HEK293T (cell line): ENCODE measurements at regions not wholly inside any gene's neighbourhood (a gene's known extent, or its start where the extent isn't known, plus 50 kb on each side); places are given as distances from the start of the nearest gene placed in this dataset.
"Not testable (repeated sequence)": the region's sequence is repeated elsewhere in the genome, so short reads cannot be mapped to it uniquely, and the experiment has no call there.

ENCODE experiments used
- CTCF ChIA-PET: fragments of 350-600 bp; formaldehyde crosslinking; extraction: SDS; loops from one replicate; lab custom pipeline; 2021; ENCODE audit warnings: antibody characterized with exemption, inconsistent platforms; lab: Yijun Ruan, JAX
- POLR2A ChIA-PET: fragments of 350-600 bp; formaldehyde crosslinking; extraction: SDS; loops from one replicate; lab custom pipeline; 2020; ENCODE audit warnings: antibody characterized with exemption, inconsistent platforms; lab: Yijun Ruan, JAX
- DNase-seq: peaks from one replicate; pipeline ENCODE4 v3.0.0; 2012; ENCODE audit warnings: mixed read lengths; ENCODE audit errors: extremely low spot score
- ARNT ChIP-seq: fragments of 450-650 bp; IDR thresholded peaks from 2 replicates; pipeline ENCODE4 v1.6.1; 2017; ENCODE audit warnings: mild to moderate bottlenecking
- BHLHE40 ChIP-seq: fragments of 450-650 bp; IDR thresholded peaks from 2 replicates; pipeline ENCODE4 v1.6.1; 2016; ENCODE audit warnings: mild to moderate bottlenecking, moderate library complexity, borderline replicate concordance
- CTBP1 ChIP-seq: fragments of 450-650 bp; IDR thresholded peaks from 2 replicates; pipeline ENCODE4 v1.6.1; 2016; ENCODE audit warnings: borderline replicate concordance
- ELF4 ChIP-seq: fragments of 450-650 bp; IDR thresholded peaks from 2 replicates; pipeline ENCODE4 v1.6.1; 2017; ENCODE audit warnings: antibody characterized with exemption
- FOXA1 ChIP-seq: fragments of 450-650 bp; IDR thresholded peaks from 2 replicates; pipeline ENCODE4 v1.6.1; 2016; ENCODE audit warnings: mild to moderate bottlenecking
- FOXK2 ChIP-seq: fragments of 450-650 bp; IDR thresholded peaks from 2 replicates; pipeline ENCODE4 v1.6.1; 2016; ENCODE audit warnings: mild to moderate bottlenecking
- FOXM1 ChIP-seq: fragments of 450-650 bp; IDR thresholded peaks from 2 replicates; pipeline ENCODE4 v1.6.1; 2017; ENCODE audit warnings: mild to moderate bottlenecking, borderline replicate concordance
- HDGF ChIP-seq: fragments of 450-650 bp; IDR thresholded peaks from 2 replicates; pipeline ENCODE4 v1.6.1; 2017; ENCODE audit warnings: antibody characterized with exemption, borderline replicate concordance
- L3MBTL2 ChIP-seq: fragments of 450-650 bp; conservative IDR thresholded peaks from 2 replicates; pipeline ENCODE4 v1.6.1; 2016; ENCODE audit warnings: mild to moderate bottlenecking
- LEF1 ChIP-seq: fragments of 450-650 bp; IDR thresholded peaks from 2 replicates; pipeline ENCODE4 v1.6.1; 2017; ENCODE audit warnings: mild to moderate bottlenecking, borderline replicate concordance
- NFRKB ChIP-seq: fragments of 450-650 bp; IDR thresholded peaks from 2 replicates; pipeline ENCODE4 v1.6.1; 2016; ENCODE audit warnings: mild to moderate bottlenecking, moderate library complexity
- PKNOX1 ChIP-seq: fragments of 450-650 bp; IDR thresholded peaks from 2 replicates; pipeline ENCODE4 v1.6.1; 2016
- SP1 ChIP-seq: fragments of 450-650 bp; IDR thresholded peaks from 2 replicates; pipeline ENCODE4 v1.6.1; 2017
- SUZ12 ChIP-seq: fragments of 450-650 bp; IDR thresholded peaks from 2 replicates; pipeline ENCODE4 v1.6.1; 2016; ENCODE audit warnings: mild to moderate bottlenecking
- TARDBP ChIP-seq: fragments of 450-650 bp; IDR thresholded peaks from 2 replicates; pipeline ENCODE4 v1.6.1; 2016
- ZNF384 ChIP-seq: fragments of 450-650 bp; IDR thresholded peaks from 2 replicates; pipeline ENCODE4 v1.6.1; 2016

GRCh38 chr16:60788631-60789030 lies 1247.6 kb downstream of the CDH8 start:
- CTCF ChIA-PET = no interaction called here
- POLR2A ChIA-PET = no interaction called here

GRCh38 chr16:60776281-60776680 lies 1260.0 kb downstream of the CDH8 start:
- ChIA-PET CTCF (no interaction called here), POLR2A (no interaction called here)
- no peak for DNase-seq
- TF ChIP-seq PKNOX1 = no peak
- TF ChIP-seq ARNT = no peak
- no peak for TF ChIP-seq SUZ12
- no peak for TF ChIP-seq FOXA1
- no peak for TF ChIP-seq BHLHE40
- TF ChIP-seq SP1 = no peak

More at GRCh38 chr16:60788631-60789030, 1247.6 kb downstream of the CDH8 start:
- no peak for DNase-seq
- no peak for TF ChIP-seq L3MBTL2
- no peak for TF ChIP-seq NFRKB
- TF ChIP-seq ELF4 = no peak
- no peak for TF ChIP-seq TARDBP
- TF ChIP-seq PKNOX1 = no peak
- no peak for TF ChIP-seq HDGF
- TF ChIP-seq SUZ12 = no peak
- no peak for TF ChIP-seq SP1

GRCh38 chr16:60771138-60771537 lies 1265.1 kb downstream of the CDH8 start:
- TF ChIP-seq SUZ12 (no peak), ZNF384 (no peak), LEF1 (no peak)
- ChIA-PET POLR2A (no interaction called here), CTCF (no interaction called here)
- no peak for DNase-seq

- DNase-seq, POLR2A ChIA-PET, CTCF ChIA-PET: not testable (repeated sequence)
Measured at GRCh38 chr16:60770384-60770783, 1265.9 kb downstream of the CDH8 start.

DNA sequence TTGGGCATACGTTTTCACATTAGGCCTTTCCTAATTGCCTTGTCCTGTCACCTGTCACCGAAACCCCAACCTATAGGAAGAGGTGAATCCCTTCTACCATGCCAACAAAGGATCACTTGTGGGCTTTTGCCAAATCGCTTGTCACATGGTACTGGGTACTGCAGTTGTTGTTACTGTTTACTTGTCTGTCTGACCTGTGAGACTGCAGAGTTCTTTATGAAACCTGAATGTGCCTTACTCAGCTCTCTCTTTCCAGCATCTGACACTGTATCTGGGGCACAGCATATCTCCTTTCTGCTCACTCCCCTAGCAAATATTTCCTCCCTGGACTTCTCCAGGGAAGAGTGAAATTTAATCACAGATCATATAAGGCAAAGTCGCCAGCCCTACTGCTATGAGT lies 1272.4 kb downstream of the CDH8 start:
- ChIA-PET CTCF (no interaction called here), POLR2A (no interaction called here)
- no peak for TF ChIP-seq FOXK2
- no peak for TF ChIP-seq HDGF
- TF ChIP-seq LEF1 = no peak
- no peak for TF ChIP-seq CTBP1
- TF ChIP-seq FOXA1 = no peak
- no peak for TF ChIP-seq SP1
- TF ChIP-seq PKNOX1 = no peak
- no peak for TF ChIP-seq ELF4
- no peak for TF ChIP-seq L3MBTL2
- no peak for TF ChIP-seq TARDBP

DNA sequence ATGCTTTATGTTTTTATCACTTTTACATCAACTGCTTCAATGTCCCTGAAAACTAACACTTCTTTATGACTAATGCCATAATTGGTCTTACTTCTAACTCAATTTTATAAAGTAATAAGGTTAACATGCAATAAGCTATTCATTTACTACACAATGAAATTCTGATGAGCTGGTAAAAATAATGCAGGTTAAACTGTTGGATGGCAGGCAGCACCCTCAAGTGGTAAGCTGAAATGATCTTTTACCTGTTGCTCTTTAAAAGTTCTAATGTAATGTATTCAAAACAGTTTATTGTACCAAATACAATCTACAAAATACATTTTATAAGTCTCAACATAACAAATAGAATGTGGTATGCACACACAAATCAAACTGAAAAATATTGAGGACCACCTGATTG lies 1280.3 kb downstream of the CDH8 start:
- POLR2A ChIA-PET = no interaction called here
- CTCF ChIA-PET = no interaction called here
- TF ChIP-seq NFRKB (no peak), ELF4 (no peak), L3MBTL2 (no peak), HDGF (no peak), BHLHE40 (no peak), FOXA1 (no peak), SP1 (no peak), SUZ12 (no peak), ZNF384 (no peak), FOXM1 (no peak), PKNOX1 (no peak), CTBP1 (no peak), LEF1 (no peak), ARNT (no peak), FOXK2 (no peak), TARDBP (no peak)

More for the DNA sequence above, 1272.4 kb downstream of the CDH8 start:
- DNase-seq = no peak

GRCh38 chr16:60748366-60748765 lies 1287.9 kb downstream of the CDH8 start:
- ChIA-PET POLR2A (no interaction called here), CTCF (no interaction called here)
- DNase-seq = no peak
- TF ChIP-seq PKNOX1 (no peak), FOXA1 (no peak), SUZ12 (no peak)

More for the DNA sequence above, 1280.3 kb downstream of the CDH8 start:
- DNase-seq = no peak
